Fibroblast of pulmonary artery (primary cell): ENCODE measurements at regions not wholly inside any gene's neighbourhood (a gene's known extent, or its start where the extent isn't known, plus 50 kb on each side); places are given as distances from the start of the nearest gene placed in this dataset.

Source experiments
- DNase-seq: peaks from one replicate; pipeline ENCODE4 v3.0.0-alpha.2; 2010; ENCODE audit warnings: low read depth
- H3K4me3 ChIP-seq: replicated peaks from 2 replicates; pipeline ENCODE4 v1.5.1; 2011; ENCODE audit warnings: low read depth, mild to moderate bottlenecking, control low read depth, low read length, moderate library complexity
- CTCF ChIP-seq: IDR thresholded peaks from 2 replicates; pipeline ENCODE4 v1.5.1; 2011; ENCODE audit warnings: mild to moderate bottlenecking, control low read depth, low read length, inconsistent platforms; ENCODE audit errors: missing control alignments

- TF ChIP-seq CTCF, result no peak
- no peak overlapping the region for H3K4me3 ChIP-seq
- no peak for DNase-seq
Observed at GRCh38 chr4:184934961-184935360, 83.3 kb upstream of the HELT start.

GRCh38 chr4:184936071-184936470 lies 82.2 kb upstream of the HELT start:
- no peak overlapping the region for H3K4me3 ChIP-seq
- no peak for TF ChIP-seq CTCF
- DNase-seq, result no peak

- H3K4me3 ChIP-seq, result no peak overlapping the region
- no peak for DNase-seq
- TF ChIP-seq CTCF, result no peak
Observed at GRCh38 chr4:184937030-184937710, 81.1 kb upstream of the HELT start.

GRCh38 chr4:184937745-184938144 lies 80.5 kb upstream of the HELT start:
- DNase-seq, result no peak
- TF ChIP-seq CTCF, result no peak
- H3K4me3 ChIP-seq, result no peak overlapping the region

- TF ChIP-seq CTCF, result no peak
- H3K4me3 ChIP-seq, result no peak overlapping the region
- no peak for DNase-seq
Observed at GRCh38 chr4:184938871-184939270, 79.4 kb upstream of the HELT start.

GRCh38 chr4:184939978-184940377 lies 78.3 kb upstream of the HELT start:
- no peak overlapping the region for H3K4me3 ChIP-seq
- DNase-seq, result no peak
- no peak for TF ChIP-seq CTCF

GRCh38 chr4:184940500-184940899 lies 77.8 kb upstream of the HELT start:
- no peak for DNase-seq
- no peak for TF ChIP-seq CTCF

More at GRCh38 chr4:184940500-184940899, 77.8 kb upstream of the HELT start:
- H3K4me3 ChIP-seq, result no peak overlapping the region
